ENCODE measurements at regions not wholly inside any gene's neighbourhood (a gene's known extent, or its start where the extent isn't known, plus 50 kb on each side); places are given as distances from the start of the nearest gene placed in this dataset.
A peak's percentile ranks its signal among the peaks of the same experiment; 100 is the strongest.

DNA sequence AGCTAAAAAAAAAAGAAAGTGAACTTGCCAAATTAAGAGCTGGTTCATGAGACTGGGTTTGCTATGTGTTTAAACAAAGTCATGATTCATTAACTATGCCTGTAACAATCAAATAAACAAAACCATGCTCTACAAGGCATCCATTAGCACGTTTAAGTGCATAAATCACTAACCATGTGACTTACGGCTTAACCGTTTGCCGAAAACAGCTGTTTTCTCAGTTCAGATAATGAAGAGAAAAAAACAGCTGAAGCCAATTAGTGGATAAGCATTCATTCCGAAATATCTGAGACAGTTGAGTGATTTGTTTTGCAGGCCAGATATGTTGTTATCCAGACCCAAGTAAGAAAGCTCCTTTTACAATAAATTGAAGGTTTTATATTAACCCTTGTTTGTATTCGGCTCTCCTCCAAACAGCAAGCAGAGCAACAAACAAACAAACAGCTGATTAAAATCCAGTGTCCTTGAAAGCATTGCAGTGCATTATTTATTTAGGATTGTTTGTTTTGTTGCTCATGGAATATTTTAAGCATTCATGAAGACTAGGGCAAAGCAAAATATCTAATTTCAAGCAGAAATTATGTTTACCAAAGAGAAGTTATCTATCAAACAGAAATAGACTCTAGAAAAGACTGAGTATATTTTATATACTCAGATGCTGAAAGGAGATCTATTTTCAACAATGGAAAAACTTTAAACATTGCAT lies 343.5 kb downstream of the RFPL4B start:
- peak overlapping the region; percentile 8; the same call in 1 of the 2 replicates for H2AFZ ChIP-seq (ENCODE audit: low read depth)
- peak overlapping the region; percentile 14; the same call in 1 of the 2 replicates for H3K9ac ChIP-seq
- no peak overlapping the region for H3K4me3 ChIP-seq (ENCODE audit: low read depth in 2 of 2, low read length in 1 of 2)
- H4K20me1 ChIP-seq (ENCODE audit: insufficient read depth), result no peaks in the 10 kb centered on the region
- POLR2A ChIA-PET, result interaction anchor here (0.7 kb wide), 1 partner anchor 874 kb away, joined by 3 read pairs; no protein-coding TSS in a partner anchor
- no peaks in the 10 kb centered on the region for H3K9me3 ChIP-seq
- peak; percentile 49 for DNase-seq
- H3F3A ChIP-seq (replicated peaks; ENCODE audit: insufficient read depth), result peaks cover 19% of the 10 kb centered on the region
- no peaks in the 10 kb centered on the region for H3K9me2 ChIP-seq
- peaks cover 15 to 18% of the 10 kb centered on the region in 2 experiments for H3K4me1 ChIP-seq (ENCODE audit: control insufficient read depth in 1 of 2, insufficient read depth in 2 of 2, low read depth in 1 of 2, low read length in 1 of 2)
- peak overlapping the region; percentile 79 to 81 for H3K27ac ChIP-seq (ENCODE audit: low read depth in 2 of 2, low read length in 1 of 2)
- no peaks in the 10 kb centered on the region for H3K36me3 ChIP-seq (replicated peaks in 1 of 2; ENCODE audit: control insufficient read depth in 1 of 2, insufficient read depth in 2 of 2, low read length in 1 of 2)
- H3K27me3 ChIP-seq (ENCODE audit: insufficient read depth), result no peaks in the 10 kb centered on the region
- 35% methylated on average over 6 of the region's 6 CpGs for WGBS (ENCODE audit: low lambda C conversion rate)
- CTCF ChIA-PET, result interaction anchor here (0.8 kb wide), 1 partner anchor 1168 kb away, joined by 3 read pairs; no protein-coding TSS in a partner anchor
- no peaks in the 10 kb centered on the region for H3K79me2 ChIP-seq (ENCODE audit: insufficient read depth)
- peak overlapping the region; percentile 32; the same call in 1 of the 2 replicates for H3K4me2 ChIP-seq
- TF ChIP-seq YY1 (IDR thresholded peaks at IDR 0.05; ENCODE audit: low read depth), result no peak
- no peak for TF ChIP-seq SIN3A (IDR thresholded peaks at IDR 0.05; ENCODE audit: borderline replicate concordance, low read depth, low read length)
- peak; percentile 77 for TF ChIP-seq TCF12 (IDR thresholded peaks at IDR 0.05)
- peak; percentile 80; the same call in 1 of the 2 replicates for TF ChIP-seq RCOR1 (IDR thresholded peaks at IDR 0.05; ENCODE audit: low read length)
- peak; percentile 46 for TF ChIP-seq CHD2 (IDR thresholded peaks at IDR 0.05; ENCODE audit: low read length, partially characterized antibody)
- peak; percentile 44 for TF ChIP-seq GATA2 (CRISPR knock-in tag; IDR thresholded peaks at IDR 0.05)
- TF ChIP-seq, protein P1, sequence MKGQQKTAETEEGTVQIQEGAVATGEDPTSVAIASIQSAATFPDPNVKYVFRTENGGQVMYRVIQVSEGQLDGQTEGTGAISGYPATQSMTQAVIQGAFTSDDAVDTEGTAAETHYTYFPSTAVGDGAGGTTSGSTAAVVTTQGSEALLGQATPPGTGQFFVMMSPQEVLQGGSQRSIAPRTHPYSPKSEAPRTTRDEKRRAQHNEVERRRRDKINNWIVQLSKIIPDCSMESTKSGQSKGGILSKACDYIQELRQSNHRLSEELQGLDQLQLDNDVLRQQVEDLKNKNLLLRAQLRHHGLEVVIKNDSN (IDR thresholded peaks at IDR 0.05; ENCODE audit: borderline replicate concordance, low read depth), result peak; percentile 48; the same call in 1 of the 2 replicates
- TF ChIP-seq, protein P2, sequence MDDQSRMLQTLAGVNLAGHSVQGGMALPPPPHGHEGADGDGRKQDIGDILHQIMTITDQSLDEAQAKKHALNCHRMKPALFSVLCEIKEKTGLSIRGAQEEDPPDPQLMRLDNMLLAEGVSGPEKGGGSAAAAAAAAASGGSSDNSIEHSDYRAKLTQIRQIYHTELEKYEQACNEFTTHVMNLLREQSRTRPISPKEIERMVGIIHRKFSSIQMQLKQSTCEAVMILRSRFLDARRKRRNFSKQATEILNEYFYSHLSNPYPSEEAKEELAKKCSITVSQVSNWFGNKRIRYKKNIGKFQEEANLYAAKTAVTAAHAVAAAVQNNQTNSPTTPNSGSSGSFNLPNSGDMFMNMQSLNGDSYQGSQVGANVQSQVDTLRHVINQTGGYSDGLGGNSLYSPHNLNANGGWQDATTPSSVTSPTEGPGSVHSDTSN (IDR thresholded peaks at IDR 0.05), result peak; percentile 45
- TF ChIP-seq, protein P3, sequence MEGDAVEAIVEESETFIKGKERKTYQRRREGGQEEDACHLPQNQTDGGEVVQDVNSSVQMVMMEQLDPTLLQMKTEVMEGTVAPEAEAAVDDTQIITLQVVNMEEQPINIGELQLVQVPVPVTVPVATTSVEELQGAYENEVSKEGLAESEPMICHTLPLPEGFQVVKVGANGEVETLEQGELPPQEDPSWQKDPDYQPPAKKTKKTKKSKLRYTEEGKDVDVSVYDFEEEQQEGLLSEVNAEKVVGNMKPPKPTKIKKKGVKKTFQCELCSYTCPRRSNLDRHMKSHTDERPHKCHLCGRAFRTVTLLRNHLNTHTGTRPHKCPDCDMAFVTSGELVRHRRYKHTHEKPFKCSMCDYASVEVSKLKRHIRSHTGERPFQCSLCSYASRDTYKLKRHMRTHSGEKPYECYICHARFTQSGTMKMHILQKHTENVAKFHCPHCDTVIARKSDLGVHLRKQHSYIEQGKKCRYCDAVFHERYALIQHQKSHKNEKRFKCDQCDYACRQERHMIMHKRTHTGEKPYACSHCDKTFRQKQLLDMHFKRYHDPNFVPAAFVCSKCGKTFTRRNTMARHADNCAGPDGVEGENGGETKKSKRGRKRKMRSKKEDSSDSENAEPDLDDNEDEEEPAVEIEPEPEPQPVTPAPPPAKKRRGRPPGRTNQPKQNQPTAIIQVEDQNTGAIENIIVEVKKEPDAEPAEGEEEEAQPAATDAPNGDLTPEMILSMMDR (IDR thresholded peaks at IDR 0.05), result no peak
- no peak for TF ChIP-seq RFX5 (IDR thresholded peaks at IDR 0.05; ENCODE audit: low read length)
- TF ChIP-seq MEF2A (IDR thresholded peaks at IDR 0.05; ENCODE audit: borderline replicate concordance, low read depth), result no peak
- TF ChIP-seq MXI1 (IDR thresholded peaks at IDR 0.05; ENCODE audit: low read depth, low read length), result peak; percentile 61; the same call in 1 of the 2 replicates
- no peak for TF ChIP-seq TAF1 (IDR thresholded peaks at IDR 0.05; ENCODE audit: borderline replicate concordance, low read depth, low read length)
- no peak for TF ChIP-seq TEAD4 (IDR thresholded peaks at IDR 0.05; ENCODE audit: borderline replicate concordance, insufficient read depth)
- no peak for TF ChIP-seq RXRA (IDR thresholded peaks at IDR 0.05; ENCODE audit: borderline replicate concordance, low read depth)
- TF ChIP-seq FOXJ3 (CRISPR knock-in tag; IDR thresholded peaks at IDR 0.05), result no peak
- TF ChIP-seq EZH2phosphoT487 (IDR thresholded peaks at IDR 0.05; ENCODE audit: borderline replicate concordance, low read depth), result no peak
- no peak for TF ChIP-seq FOSL2 (IDR thresholded peaks at IDR 0.05; ENCODE audit: borderline replicate concordance, low read depth)
- TF ChIP-seq, protein P4, sequence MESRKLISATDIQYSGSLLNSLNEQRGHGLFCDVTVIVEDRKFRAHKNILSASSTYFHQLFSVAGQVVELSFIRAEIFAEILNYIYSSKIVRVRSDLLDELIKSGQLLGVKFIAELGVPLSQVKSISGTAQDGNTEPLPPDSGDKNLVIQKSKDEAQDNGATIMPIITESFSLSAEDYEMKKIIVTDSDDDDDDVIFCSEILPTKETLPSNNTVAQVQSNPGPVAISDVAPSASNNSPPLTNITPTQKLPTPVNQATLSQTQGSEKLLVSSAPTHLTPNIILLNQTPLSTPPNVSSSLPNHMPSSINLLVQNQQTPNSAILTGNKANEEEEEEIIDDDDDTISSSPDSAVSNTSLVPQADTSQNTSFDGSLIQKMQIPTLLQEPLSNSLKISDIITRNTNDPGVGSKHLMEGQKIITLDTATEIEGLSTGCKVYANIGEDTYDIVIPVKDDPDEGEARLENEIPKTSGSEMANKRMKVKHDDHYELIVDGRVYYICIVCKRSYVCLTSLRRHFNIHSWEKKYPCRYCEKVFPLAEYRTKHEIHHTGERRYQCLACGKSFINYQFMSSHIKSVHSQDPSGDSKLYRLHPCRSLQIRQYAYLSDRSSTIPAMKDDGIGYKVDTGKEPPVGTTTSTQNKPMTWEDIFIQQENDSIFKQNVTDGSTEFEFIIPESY (IDR thresholded peaks at IDR 0.05; ENCODE audit: borderline replicate concordance, low read depth), result no peak
- TF ChIP-seq NFIC (IDR thresholded peaks at IDR 0.05; ENCODE audit: borderline replicate concordance), result no peak
- no peak for TF ChIP-seq POLR2AphosphoS5 (IDR thresholded peaks at IDR 0.05; ENCODE audit: low read depth, low read length)
- TF ChIP-seq, protein P5, sequence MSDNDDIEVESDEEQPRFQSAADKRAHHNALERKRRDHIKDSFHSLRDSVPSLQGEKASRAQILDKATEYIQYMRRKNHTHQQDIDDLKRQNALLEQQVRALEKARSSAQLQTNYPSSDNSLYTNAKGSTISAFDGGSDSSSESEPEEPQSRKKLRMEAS (IDR thresholded peaks at IDR 0.05; ENCODE audit: low read depth), result no peak
- TF ChIP-seq SMC3 (IDR thresholded peaks at IDR 0.05; ENCODE audit: low read depth, low read length), result no peak
- TF ChIP-seq, protein P6, sequence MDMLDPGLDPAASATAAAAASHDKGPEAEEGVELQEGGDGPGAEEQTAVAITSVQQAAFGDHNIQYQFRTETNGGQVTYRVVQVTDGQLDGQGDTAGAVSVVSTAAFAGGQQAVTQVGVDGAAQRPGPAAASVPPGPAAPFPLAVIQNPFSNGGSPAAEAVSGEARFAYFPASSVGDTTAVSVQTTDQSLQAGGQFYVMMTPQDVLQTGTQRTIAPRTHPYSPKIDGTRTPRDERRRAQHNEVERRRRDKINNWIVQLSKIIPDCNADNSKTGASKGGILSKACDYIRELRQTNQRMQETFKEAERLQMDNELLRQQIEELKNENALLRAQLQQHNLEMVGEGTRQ (IDR thresholded peaks at IDR 0.05; ENCODE audit: borderline replicate concordance, low read depth, low read length), result no peak
- peak in 1 of 2 experiments; percentile 89; a peak in 2 of 4 replicates for TF ChIP-seq EP300 (IDR thresholded peaks at IDR 0.05; ENCODE audit: borderline replicate concordance in 1 of 2, low read depth in 1 of 2, low read length in 1 of 2)
- no peak for TF ChIP-seq NRF1 (IDR thresholded peaks at IDR 0.05; ENCODE audit: low read depth, low read length)
- no peak for TF ChIP-seq RAD21 (IDR thresholded peaks at IDR 0.05; ENCODE audit: low read length)
- no peak for TF ChIP-seq JUND (IDR thresholded peaks at IDR 0.05)

Data from SK-N-SH (cell line).